HG03280 (cell line): ENCODE measurements at regions not wholly inside any gene's neighbourhood (a gene's known extent, or its start where the extent isn't known, plus 50 kb on each side); places are given as distances from the start of the nearest gene placed in this dataset.
"Not testable (repeated sequence)": the region's sequence is repeated elsewhere in the genome, so short reads cannot be mapped to it uniquely, and the experiment has no call there.

Experiments used
- ATAC-seq: cut with Tn5 transposase; IDR thresholded peaks from one replicate; pipeline ENCODE4 v1.9.1; 2021; ENCODE audit warnings: mild to moderate bottlenecking, moderate library complexity; ENCODE audit not compliant: unreplicated experiment

GRCh38 chr15:70378126-70379031 is 280.7 kb upstream of the TLE3 start:
- no peak for ATAC-seq

GRCh38 chr15:70376929-70377691 is 279.4 kb upstream of the TLE3 start:
- ATAC-seq, result no peak

- no peak for ATAC-seq
Observed at GRCh38 chr15:70376031-70376928, 278.6 kb upstream of the TLE3 start.

GRCh38 chr15:70375586-70375985 is 277.9 kb upstream of the TLE3 start:
- no peak for ATAC-seq

- ATAC-seq, result no peak
Observed at GRCh38 chr15:70375006-70375431, 277.3 kb upstream of the TLE3 start.

- ATAC-seq, result no peak
Observed at GRCh38 chr15:70374096-70374495, 276.4 kb upstream of the TLE3 start.

- ATAC-seq, result not testable (repeated sequence)
Observed at GRCh38 chr15:70373439-70373838, 275.7 kb upstream of the TLE3 start.

- not testable (repeated sequence) for ATAC-seq
Observed at GRCh38 chr15:70367913-70368705, 270.4 kb upstream of the TLE3 start.

GRCh38 chr15:70364023-70364422 is 266.3 kb upstream of the TLE3 start:
- ATAC-seq, result not testable (repeated sequence)

GRCh38 chr15:70362886-70363285 is 265.2 kb upstream of the TLE3 start:
- ATAC-seq, result no peak

- no peak for ATAC-seq
Observed at GRCh38 chr15:70362350-70362749, 264.6 kb upstream of the TLE3 start.

- ATAC-seq, result no peak
Observed at GRCh38 chr15:70361891-70362290, 264.2 kb upstream of the TLE3 start.

GRCh38 chr15:70361106-70361505 is 263.4 kb upstream of the TLE3 start:
- no peak for ATAC-seq

GRCh38 chr15:70358871-70359647 is 261.3 kb upstream of the TLE3 start:
- ATAC-seq, result no peak

GRCh38 chr15:70358011-70358819 is 260.5 kb upstream of the TLE3 start:
- ATAC-seq, result no peak

GRCh38 chr15:70357453-70357852 is 259.7 kb upstream of the TLE3 start:
- ATAC-seq, result no peak

- no peak for ATAC-seq
Observed at GRCh38 chr15:70356919-70357318, 259.2 kb upstream of the TLE3 start.

- ATAC-seq, result no peak
Observed at GRCh38 chr15:70356062-70356860, 258.5 kb upstream of the TLE3 start.
